Endothelial cell (in vitro differentiated cells): ENCODE measurements at regions not wholly inside any gene's neighbourhood (a gene's known extent, or its start where the extent isn't known, plus 50 kb on each side); places are given as distances from the start of the nearest gene placed in this dataset.
"Not testable (repeated sequence)": the region's sequence is repeated elsewhere in the genome, so short reads cannot be mapped to it uniquely, and the experiment has no call there.

Experiments
- DNase-seq: peaks from one replicate; pipeline ENCODE4 v3.0.0; 2021; ENCODE audit warnings: low spot score
- H3K27ac Mint-ChIP-seq: one replicate; pipeline ENCODE4 v1.8.0; 2021; ENCODE audit warnings: mixed read lengths, inconsistent platforms; ENCODE audit not compliant: unreplicated experiment
- H3K27me3 Mint-ChIP-seq: one replicate; pipeline ENCODE4 v1.8.0; 2021; ENCODE audit warnings: mild to moderate bottlenecking, moderate library complexity, mixed read lengths, inconsistent platforms; ENCODE audit not compliant: unreplicated experiment
- H3K36me3 Mint-ChIP-seq: one replicate; pipeline ENCODE4 v1.8.0; 2021; ENCODE audit warnings: mild to moderate bottlenecking, low read depth, mixed read lengths, inconsistent platforms; ENCODE audit not compliant: unreplicated experiment
- H3K4me1 Mint-ChIP-seq: one replicate; pipeline ENCODE4 v1.8.0; 2021; ENCODE audit warnings: mild to moderate bottlenecking, mixed read lengths, inconsistent platforms; ENCODE audit not compliant: unreplicated experiment
- H3K4me3 Mint-ChIP-seq: one replicate; pipeline ENCODE4 v1.8.0; 2021; ENCODE audit warnings: mild to moderate bottlenecking, mixed read lengths, inconsistent platforms; ENCODE audit not compliant: unreplicated experiment
- H3K9me3 Mint-ChIP-seq: one replicate; pipeline ENCODE4 v1.8.0; 2021; ENCODE audit warnings: mixed read lengths, inconsistent platforms; ENCODE audit not compliant: unreplicated experiment
- TF ChIP-seq, protein P1 (sequence below): fragments of 200-600 bp; sonication (generic); IDR thresholded peaks from one replicate; pipeline ENCODE4 v1.5.0; 2021; ENCODE audit warnings: antibody characterized with exemption; ENCODE audit not compliant: unreplicated experiment

GRCh38 chr2:145530653-145531052 lies 1010.7 kb upstream of the ZEB2 start:
- no peak for DNase-seq
- H3K27ac Mint-ChIP-seq, result no peak overlapping the region
- no peaks in the 10 kb centered on the region for H3K36me3 Mint-ChIP-seq
- H3K27me3 Mint-ChIP-seq, result no peaks in the 10 kb centered on the region
- TF ChIP-seq, protein P1, sequence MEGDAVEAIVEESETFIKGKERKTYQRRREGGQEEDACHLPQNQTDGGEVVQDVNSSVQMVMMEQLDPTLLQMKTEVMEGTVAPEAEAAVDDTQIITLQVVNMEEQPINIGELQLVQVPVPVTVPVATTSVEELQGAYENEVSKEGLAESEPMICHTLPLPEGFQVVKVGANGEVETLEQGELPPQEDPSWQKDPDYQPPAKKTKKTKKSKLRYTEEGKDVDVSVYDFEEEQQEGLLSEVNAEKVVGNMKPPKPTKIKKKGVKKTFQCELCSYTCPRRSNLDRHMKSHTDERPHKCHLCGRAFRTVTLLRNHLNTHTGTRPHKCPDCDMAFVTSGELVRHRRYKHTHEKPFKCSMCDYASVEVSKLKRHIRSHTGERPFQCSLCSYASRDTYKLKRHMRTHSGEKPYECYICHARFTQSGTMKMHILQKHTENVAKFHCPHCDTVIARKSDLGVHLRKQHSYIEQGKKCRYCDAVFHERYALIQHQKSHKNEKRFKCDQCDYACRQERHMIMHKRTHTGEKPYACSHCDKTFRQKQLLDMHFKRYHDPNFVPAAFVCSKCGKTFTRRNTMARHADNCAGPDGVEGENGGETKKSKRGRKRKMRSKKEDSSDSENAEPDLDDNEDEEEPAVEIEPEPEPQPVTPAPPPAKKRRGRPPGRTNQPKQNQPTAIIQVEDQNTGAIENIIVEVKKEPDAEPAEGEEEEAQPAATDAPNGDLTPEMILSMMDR, result no peak
- no peaks in the 10 kb centered on the region for H3K4me1 Mint-ChIP-seq
- no peak overlapping the region for H3K4me3 Mint-ChIP-seq
- no peaks in the 10 kb centered on the region for H3K9me3 Mint-ChIP-seq

DNA sequence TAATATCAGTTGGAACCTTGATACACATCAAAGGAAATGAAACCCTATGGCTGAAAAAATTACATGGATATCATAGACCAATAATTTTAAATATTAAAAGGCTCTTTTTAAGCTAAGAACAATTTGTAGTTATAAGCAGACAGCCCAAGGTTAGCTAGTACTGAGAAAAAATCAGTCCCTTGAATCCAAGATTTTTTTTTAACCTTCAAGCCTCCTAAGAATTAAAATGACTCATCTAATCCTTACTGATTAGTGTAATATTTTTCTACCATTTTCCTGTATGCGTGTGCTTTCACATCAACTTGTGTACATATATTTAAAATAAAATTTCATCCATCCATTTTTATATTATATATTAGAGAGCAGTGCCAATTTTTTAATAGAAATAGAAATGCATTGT lies 1004.9 kb upstream of the ZEB2 start:
- TF ChIP-seq, protein P1, result no peak
- Mint-ChIP-seq H3K4me3 (no peak overlapping the region), H3K27me3 (peaks cover 2% of the 10 kb centered on the region), H3K36me3 (no peaks in the 10 kb centered on the region), H3K27ac (no peak overlapping the region), H3K9me3 (no peaks in the 10 kb centered on the region), H3K4me1 (peaks cover 2% of the 10 kb centered on the region)
- DNase-seq, result no peak

DNA sequence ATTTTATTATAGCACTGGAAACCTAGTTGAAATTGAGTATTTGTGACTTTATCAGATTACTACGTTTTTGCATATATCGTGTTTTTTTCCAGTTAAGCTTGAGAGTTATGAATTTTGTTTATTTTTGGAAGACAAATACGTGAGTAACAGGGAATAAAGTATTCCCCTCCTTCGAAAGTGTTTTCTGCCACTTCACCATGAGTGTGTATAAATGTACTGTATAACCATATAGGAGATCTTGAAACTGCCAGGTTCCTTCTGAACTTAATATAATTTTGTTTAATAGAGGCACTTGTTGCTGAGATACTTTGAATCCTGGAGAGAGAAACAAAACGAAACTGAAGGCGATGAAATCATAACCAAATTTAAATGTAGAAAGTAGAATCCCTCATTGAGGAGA lies 1004.4 kb upstream of the ZEB2 start:
- H3K36me3 Mint-ChIP-seq, result no peaks in the 10 kb centered on the region
- TF ChIP-seq, protein P1, result no peak
- peaks cover 2% of the 10 kb centered on the region for H3K4me1 Mint-ChIP-seq
- H3K4me3 Mint-ChIP-seq, result no peak overlapping the region
- H3K27me3 Mint-ChIP-seq, result peaks cover 2% of the 10 kb centered on the region
- no peak for DNase-seq
- no peak overlapping the region for H3K27ac Mint-ChIP-seq
- no peaks in the 10 kb centered on the region for H3K9me3 Mint-ChIP-seq

GRCh38 chr2:145519254-145519653 lies 999.3 kb upstream of the ZEB2 start:
- DNase-seq, H3K4me3 Mint-ChIP-seq, H3K9me3 Mint-ChIP-seq, H3K36me3 Mint-ChIP-seq, H3K27me3 Mint-ChIP-seq, H3K4me1 Mint-ChIP-seq, H3K27ac Mint-ChIP-seq: not testable (repeated sequence)

- no peak for DNase-seq
- Mint-ChIP-seq H3K4me1 (no peaks in the 10 kb centered on the region), H3K27ac (no peak overlapping the region), H3K9me3 (no peaks in the 10 kb centered on the region), H3K27me3 (peaks cover 2% of the 10 kb centered on the region), H3K36me3 (no peaks in the 10 kb centered on the region), H3K4me3 (no peak overlapping the region)
- TF ChIP-seq, protein P1, result no peak
These were observed 992.0 kb upstream of the ZEB2 start for GRCh38 chr2:145511946-145512345.

GRCh38 chr2:145503511-145503910 lies 983.6 kb upstream of the ZEB2 start:
- no peak overlapping the region for H3K4me3 Mint-ChIP-seq
- H3K27me3 Mint-ChIP-seq, result no peaks in the 10 kb centered on the region
- H3K36me3 Mint-ChIP-seq, result no peaks in the 10 kb centered on the region
- no peak for DNase-seq
- TF ChIP-seq, protein P1, result no peak
- no peaks in the 10 kb centered on the region for H3K9me3 Mint-ChIP-seq
- no peak overlapping the region for H3K27ac Mint-ChIP-seq
- no peaks in the 10 kb centered on the region for H3K4me1 Mint-ChIP-seq
